Left renal pelvis (tissue), 4 donors: ENCODE measurements at regions not wholly inside any gene's neighbourhood (a gene's known extent, or its start where the extent isn't known, plus 50 kb on each side); places are given as distances from the start of the nearest gene placed in this dataset.

Experiments used
- DNase-seq, 4 donors: peaks; one replicate each; pipeline ENCODE4 v3.0.0-alpha.2; 2013; ENCODE audit warnings: low read depth in 4 of 4, low spot score in 3 of 4

DNA sequence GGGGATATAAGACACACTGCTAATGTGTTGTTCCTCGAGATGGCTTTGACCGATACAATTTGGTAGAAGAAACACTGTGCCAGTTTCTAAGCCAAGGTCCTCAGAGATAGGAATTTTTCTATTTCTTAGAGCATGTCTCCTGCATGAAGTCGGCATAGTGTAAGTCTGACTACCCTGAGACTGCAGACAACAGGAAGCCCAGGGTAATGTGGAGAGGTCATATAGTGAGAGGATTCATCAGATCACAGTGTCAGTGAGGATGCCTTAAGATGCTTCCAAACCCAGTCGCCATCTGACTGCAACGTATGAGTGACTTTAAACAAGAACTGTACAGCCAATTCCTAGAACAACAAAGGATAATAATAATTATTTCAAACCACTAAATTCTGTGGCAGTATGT, 818.3 kb upstream of the GYPC start:
- DNase-seq = no peak

DNA sequence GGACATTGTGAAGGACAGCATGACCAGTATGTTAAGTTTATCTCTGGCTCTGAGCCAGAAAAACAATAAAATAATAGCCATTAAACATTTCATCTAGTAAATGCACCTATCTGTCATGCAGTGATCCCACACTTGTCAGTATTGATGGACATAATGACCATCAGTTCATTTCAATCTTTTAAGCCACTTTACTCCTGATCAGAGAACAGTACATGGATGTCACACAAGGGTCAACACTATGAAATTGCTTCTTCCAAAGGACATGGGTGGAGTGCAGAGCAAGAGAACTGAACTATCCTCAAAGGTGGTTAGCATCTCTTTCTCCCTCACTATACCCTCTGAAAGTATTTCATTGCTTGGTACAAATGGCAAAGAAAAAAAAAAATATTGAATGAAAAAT, 816.0 kb upstream of the GYPC start:
- DNase-seq = no peak

- DNase-seq = no peak
Measured at GRCh38 chr2:125842041-125842440, 813.9 kb upstream of the GYPC start.

- no peak for DNase-seq
Measured at GRCh38 chr2:125850541-125850940, 805.4 kb upstream of the GYPC start.

DNA sequence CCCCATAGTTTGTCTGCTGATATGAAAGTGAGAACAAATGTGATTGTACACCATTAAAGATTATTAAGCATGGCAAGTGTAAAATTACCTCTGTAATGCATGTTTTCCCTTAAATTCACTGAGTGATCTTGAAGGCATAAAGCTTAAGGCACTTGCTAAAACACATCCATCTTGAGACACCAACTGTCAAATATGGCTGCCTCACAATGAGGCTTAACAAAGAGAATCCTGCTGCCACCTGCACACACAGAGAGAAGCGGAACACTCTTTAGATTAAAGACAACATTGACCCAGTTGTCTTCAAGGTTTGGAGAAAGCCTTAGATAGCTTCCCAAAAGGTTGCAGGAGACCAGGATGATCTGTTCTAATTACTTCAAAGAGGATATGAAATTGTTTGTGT, 803.6 kb upstream of the GYPC start:
- no peak for DNase-seq

- DNase-seq = no peak
Measured at GRCh38 chr2:125853626-125854025, 802.3 kb upstream of the GYPC start.

DNA sequence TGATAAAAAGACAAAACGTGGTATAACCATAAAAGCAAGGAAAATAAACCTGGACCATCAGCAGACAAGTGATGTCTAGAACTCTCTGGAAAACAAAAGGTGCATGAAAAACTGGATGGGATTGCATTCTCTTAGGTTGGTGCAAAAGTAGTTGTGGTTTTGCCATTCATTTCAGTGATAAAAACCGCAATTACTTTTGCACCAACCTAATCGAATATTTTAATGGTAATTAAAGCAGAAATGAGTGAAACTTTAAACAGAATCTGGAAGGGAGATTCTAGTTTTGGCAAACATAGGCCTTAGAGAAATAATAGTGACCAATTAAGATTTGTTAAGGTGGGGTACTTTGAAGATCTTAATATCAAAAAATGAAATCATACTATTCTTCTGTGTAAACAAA, 800.8 kb upstream of the GYPC start:
- no peak for DNase-seq

DNA sequence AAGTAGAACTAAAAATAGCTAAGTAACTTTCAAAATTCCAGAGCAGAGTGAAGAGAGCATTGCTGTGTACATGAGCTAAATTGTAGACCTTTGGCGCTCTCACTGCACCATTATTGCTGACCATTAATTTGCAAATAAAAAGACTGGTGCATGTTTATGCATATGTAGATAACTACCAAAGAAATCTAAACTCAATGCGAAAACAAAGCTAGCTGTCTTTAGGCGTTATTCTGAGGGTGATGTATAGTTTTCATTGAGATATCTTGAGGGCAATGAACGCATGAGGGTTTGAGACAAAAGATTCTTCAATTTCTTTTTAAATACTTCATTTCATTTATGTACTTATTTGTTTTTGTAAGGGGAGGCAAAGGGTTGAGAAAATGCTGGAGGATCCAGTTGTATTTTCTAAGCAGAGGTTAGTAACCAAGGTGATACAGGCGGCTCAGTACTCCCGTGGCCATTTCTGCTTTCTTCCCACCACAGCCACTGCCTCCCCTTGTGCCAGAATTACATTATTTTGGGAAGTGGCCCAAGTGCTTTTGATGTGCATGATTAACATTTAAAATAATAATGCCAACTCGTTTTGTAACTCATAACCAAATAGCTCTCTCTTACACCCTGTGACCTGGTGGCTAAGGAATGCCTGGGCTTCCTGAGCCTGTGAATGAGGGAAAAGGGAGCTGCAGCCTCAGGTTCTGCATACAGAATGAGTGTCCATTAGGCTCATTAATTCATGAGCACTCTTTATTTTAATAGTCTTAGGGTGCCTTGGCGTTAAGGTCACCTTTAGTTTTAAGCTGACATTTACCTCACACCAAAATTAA, 797.8 kb upstream of the GYPC start:
- DNase-seq = no peak

DNA sequence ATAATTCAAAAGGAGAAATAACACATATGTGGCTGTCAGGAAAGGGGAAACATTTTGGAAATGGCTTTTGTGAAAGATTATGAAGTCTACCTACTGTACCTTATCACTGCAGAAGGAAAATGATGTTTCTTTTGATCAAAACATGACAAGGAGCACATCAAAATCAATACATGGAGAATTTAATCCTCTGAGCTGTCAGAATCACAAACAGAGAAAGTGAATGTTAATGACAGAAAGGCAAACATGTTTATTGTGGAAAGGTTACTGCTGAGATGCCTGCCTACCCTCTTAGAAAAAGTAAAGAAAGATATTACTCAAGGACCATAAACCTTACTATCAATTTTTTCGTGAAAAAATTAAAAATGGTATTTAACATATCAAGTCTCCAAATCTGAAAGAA, 794.5 kb upstream of the GYPC start:
- DNase-seq = no peak

- no peak for DNase-seq
Measured at GRCh38 chr2:125867908-125868307, 788.0 kb upstream of the GYPC start.

DNA sequence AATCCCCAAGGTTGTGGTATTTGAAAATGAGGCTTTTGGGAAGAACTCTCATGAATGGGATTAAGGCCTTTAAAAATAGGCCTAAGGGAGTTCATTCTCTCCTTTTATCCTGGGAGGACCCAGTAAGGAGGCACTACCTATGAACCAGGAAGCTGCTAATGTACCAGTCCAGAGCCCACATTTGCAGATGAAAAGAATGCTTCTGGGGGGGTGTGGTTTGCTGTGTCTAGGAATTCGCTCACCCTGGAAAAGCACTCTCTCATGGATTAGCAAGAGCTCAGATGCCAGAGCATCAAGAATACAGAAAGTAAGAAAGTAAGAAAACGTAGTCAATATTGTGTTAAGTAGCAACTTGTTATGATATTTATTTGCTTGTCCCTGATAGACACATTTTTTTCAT, 785.7 kb upstream of the GYPC start:
- no peak for DNase-seq

DNA sequence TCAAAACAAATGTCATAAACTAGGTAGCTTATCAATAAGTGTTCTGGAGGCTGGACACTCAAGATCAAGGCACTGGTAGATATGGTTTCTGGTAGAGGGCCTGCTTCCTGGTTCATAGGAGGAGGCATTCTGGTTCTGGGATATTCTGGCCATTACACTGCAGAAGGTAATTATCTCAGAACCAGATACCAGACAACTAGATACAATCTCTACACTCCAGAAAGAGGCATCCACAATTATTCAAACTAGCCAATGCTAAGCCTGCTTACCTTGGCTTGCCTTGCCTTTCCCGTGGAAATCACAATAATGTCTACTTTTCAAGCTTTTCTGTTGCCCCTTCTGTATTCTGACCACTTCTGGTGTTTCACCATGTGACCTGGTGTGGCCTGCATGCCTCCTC, 785.2 kb upstream of the GYPC start:
- no peak for DNase-seq

GRCh38 chr2:125874564-125874963, 781.4 kb upstream of the GYPC start:
- DNase-seq = no peak

- no peak for DNase-seq
Measured at GRCh38 chr2:125885340-125885739, 770.6 kb upstream of the GYPC start.

- no peak for DNase-seq
Measured at GRCh38 chr2:125886153-125886552, 769.8 kb upstream of the GYPC start.

DNA sequence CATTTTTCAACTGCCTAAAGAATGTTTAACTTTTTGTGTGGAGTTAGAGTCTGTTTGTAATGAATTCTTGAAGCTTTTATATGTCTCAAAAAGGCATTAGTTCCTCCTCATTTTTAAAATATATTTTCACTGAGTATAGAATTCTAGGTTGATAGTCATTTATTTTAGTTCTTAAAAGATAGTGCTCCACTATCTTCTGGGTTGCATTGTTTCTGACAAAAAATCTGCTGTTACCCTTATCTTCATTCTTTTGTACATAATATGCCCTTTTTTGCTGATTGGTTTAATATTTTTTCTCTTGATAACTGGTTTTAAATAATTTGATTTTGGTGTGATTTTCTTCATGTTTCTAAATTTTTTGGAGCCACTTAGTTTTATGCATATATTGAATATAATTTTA, 754.7 kb upstream of the GYPC start:
- DNase-seq = no peak

- no peak for DNase-seq
Measured at GRCh38 chr2:125925891-125926546, 729.9 kb upstream of the GYPC start.

DNA sequence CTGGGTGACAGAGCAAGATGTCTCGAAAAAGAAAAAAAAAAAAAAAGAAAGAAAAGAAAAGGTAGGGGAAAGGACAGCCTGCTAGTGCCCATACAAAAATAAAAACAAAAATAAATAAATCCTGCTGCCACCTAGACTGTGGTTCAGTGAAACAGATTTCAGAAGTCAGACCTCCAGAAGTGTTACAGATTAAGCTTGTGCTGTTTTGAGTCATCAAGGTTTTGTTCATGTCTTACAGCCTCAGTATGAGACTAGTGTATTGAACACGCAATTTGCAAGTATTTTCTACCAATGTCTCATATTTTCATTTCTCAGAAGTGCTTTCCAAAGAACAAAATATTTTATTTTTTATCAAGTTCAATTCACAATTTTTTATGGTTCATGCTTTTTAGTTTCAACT, 720.4 kb upstream of the GYPC start:
- DNase-seq = no peak

GRCh38 chr2:125942585-125943424, 713.2 kb upstream of the GYPC start:
- DNase-seq = no peak

DNA sequence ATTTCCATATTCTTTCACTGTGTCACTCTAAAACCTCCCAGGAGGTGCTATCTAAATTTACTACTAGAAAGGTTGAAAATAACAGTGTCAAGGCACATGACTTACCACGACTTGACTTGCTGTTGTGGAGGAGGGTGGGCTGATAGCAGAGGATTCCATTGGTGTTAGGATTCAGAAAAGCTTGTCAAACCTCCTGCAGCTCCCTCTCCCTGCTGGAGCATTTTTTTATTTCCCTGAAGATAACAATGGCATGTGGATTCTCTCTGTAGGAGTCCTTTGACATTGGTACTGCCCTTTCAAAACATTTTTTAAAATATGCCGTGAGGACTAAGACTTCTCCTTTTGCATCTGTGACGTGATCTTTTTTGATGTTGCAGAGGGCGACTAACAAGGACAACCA, 696.9 kb upstream of the GYPC start:
- DNase-seq = no peak

DNA sequence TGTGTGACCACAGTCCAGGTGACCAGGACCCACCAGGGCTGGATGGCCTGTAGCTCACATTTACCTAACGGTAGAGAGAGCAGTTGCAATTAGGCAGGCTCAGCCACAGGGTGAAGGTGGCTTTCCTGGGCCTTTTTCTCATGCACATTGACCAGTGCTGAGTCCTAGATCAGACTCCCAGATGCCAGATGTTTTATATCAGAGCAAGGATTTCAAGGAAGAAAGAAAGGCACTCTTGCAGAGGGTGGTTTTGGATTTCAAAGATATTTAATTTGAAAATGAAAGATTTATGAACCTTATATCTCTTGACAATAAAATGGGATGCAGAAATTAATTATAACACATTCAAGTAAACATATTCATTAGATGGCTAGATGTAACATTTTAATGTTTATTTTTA, 694.2 kb upstream of the GYPC start:
- DNase-seq = peak; percentile 12 to 41 (median 31)

DNA sequence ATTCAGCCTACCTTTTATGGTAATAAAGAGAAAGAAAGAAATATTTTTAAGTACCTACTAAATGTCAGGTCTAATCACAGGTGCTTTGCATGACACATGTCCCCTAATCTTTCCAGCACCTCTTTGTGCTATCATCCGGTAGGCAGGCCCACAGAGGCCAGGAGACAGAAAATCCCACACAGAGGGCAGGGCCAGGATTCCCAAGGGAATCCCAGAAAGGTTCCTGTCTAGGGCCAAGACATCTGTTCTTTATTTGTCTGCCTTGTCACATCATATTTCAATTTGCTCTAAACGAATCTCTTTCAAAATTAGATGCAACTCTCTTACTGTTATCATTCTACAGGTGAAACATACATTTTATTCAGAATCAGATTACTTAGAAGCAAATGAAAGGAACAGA, 676.1 kb upstream of the GYPC start:
- no peak for DNase-seq
